ENCODE measurements at regions not wholly inside any gene's neighbourhood (a gene's known extent, or its start where the extent isn't known, plus 50 kb on each side); places are given as distances from the start of the nearest gene placed in this dataset.

GRCh38 chr10:61076572-61077114 lies 132.7 kb upstream of the RHOBTB1 start:
- H3K4me1 ChIP-seq (ENCODE audit: insufficient read depth, low read length), result no peaks in the 10 kb centered on the region
- POLR2A ChIA-PET (ENCODE audit: partially characterized antibody), result no interaction called here
- H3K27me3 Mint-ChIP-seq, result peaks cover 1 to 2% of the 10 kb centered on the region in 2 donors

GRCh38 chr10:61073391-61073790 lies 129.4 kb upstream of the RHOBTB1 start:
- H3K36me3 Mint-ChIP-seq, result no peaks in the 10 kb centered on the region
- intact Hi-C loops (cut with micrococcal nuclease), result no loop called here
- H3K36me3 ChIP-seq (ENCODE audit: insufficient read depth, low read length), result no peaks in the 10 kb centered on the region
- no peak overlapping the region for H3K4me3 Mint-ChIP-seq
- H3K27ac Mint-ChIP-seq, result no peak overlapping the region
- no peak for DNase-seq
- H3K27me3 ChIP-seq (ENCODE audit: insufficient read depth, low read length), result no peaks in the 10 kb centered on the region
- peaks cover 0 to 2% (median 0%) of the 10 kb centered on the region in 8 donors for H3K9me3 Mint-ChIP-seq
- H3K9me3 ChIP-seq (ENCODE audit: control insufficient read depth in 1 of 2, low read length in 2 of 2), result no peaks in the 10 kb centered on the region
- POLR2A ChIA-PET (ENCODE audit: partially characterized antibody), result no interaction called here
- peaks cover 1 to 4% of the 10 kb centered on the region in 2 donors for H3K27me3 Mint-ChIP-seq
- CTCF ChIA-PET (ENCODE audit: partially characterized antibody), result no interaction called here
- H3K27ac ChIP-seq (ENCODE audit: low read depth, low read length), result no peak overlapping the region
- H3K4me1 ChIP-seq (ENCODE audit: insufficient read depth, low read length), result no peaks in the 10 kb centered on the region
- no peak overlapping the region for H3K4me3 ChIP-seq (ENCODE audit: low read length in 2 of 2)
- no peaks in the 10 kb centered on the region for H3K4me1 Mint-ChIP-seq

More at GRCh38 chr10:61076572-61077114, 132.7 kb upstream of the RHOBTB1 start:
- Histone ChIP-seq H3K27ac (ENCODE audit: low read depth, low read length) (no peak overlapping the region), H3K9me3 (ENCODE audit: control insufficient read depth in 1 of 2, low read length in 2 of 2) (no peaks in the 10 kb centered on the region), H3K27me3 (ENCODE audit: insufficient read depth, low read length) (no peaks in the 10 kb centered on the region), H3K36me3 (ENCODE audit: insufficient read depth, low read length) (no peaks in the 10 kb centered on the region), H3K4me3 (ENCODE audit: low read length in 2 of 2) (no peak overlapping the region)
- DNase-seq, result no peak
- CTCF ChIA-PET (ENCODE audit: partially characterized antibody), result no interaction called here
- no peaks in the 10 kb centered on the region for H3K36me3 Mint-ChIP-seq
- H3K27ac Mint-ChIP-seq, result no peak overlapping the region
- H3K4me1 Mint-ChIP-seq, result no peaks in the 10 kb centered on the region
- H3K9me3 Mint-ChIP-seq, result peaks cover 0 to 2% (median 0%) of the 10 kb centered on the region in 8 donors
- H3K4me3 Mint-ChIP-seq, result no peak overlapping the region
- intact Hi-C loops (cut with micrococcal nuclease), result no loop called here

- no peaks in the 10 kb centered on the region for H3K36me3 Mint-ChIP-seq
- no peak overlapping the region for H3K4me3 Mint-ChIP-seq
- DNase-seq, result no peak
- no peaks in the 10 kb centered on the region for H3K9me3 ChIP-seq (ENCODE audit: control insufficient read depth in 1 of 2, low read length in 2 of 2)
- peaks cover 0 to under 1% (median 0%) of the 10 kb centered on the region in 8 donors for H3K9me3 Mint-ChIP-seq
- no peaks in the 10 kb centered on the region for H3K36me3 ChIP-seq (ENCODE audit: insufficient read depth, low read length)
- H3K4me1 ChIP-seq (ENCODE audit: insufficient read depth, low read length), result no peaks in the 10 kb centered on the region
- no peaks in the 10 kb centered on the region for H3K4me1 Mint-ChIP-seq
- no peak overlapping the region for H3K4me3 ChIP-seq (ENCODE audit: low read length in 2 of 2)
- ChIA-PET CTCF (ENCODE audit: partially characterized antibody) (no interaction called here), POLR2A (ENCODE audit: partially characterized antibody) (no interaction called here)
- H3K27ac Mint-ChIP-seq, result no peak overlapping the region
- intact Hi-C loops (cut with micrococcal nuclease), result no loop called here
- peaks cover 2 to 4% of the 10 kb centered on the region in 2 donors for H3K27me3 Mint-ChIP-seq
- H3K27me3 ChIP-seq (ENCODE audit: insufficient read depth, low read length), result no peaks in the 10 kb centered on the region
- no peak overlapping the region for H3K27ac ChIP-seq (ENCODE audit: low read depth, low read length)
Observed at GRCh38 chr10:61071580-61071979, 127.6 kb upstream of the RHOBTB1 start.

- intact Hi-C loops (cut with micrococcal nuclease), result no loop called here
- no peaks in the 10 kb centered on the region for H3K9me3 Mint-ChIP-seq
- CTCF ChIA-PET (ENCODE audit: partially characterized antibody), result no interaction called here
Observed at GRCh38 chr10:61068471-61068870, 124.5 kb upstream of the RHOBTB1 start.

GRCh38 chr10:61067671-61068336 lies 123.8 kb upstream of the RHOBTB1 start:
- H3K27me3 Mint-ChIP-seq, result peaks cover 2 to 6% of the 10 kb centered on the region in 2 donors
- CTCF ChIA-PET (ENCODE audit: partially characterized antibody), result no interaction called here
- Histone ChIP-seq H3K4me1 (ENCODE audit: insufficient read depth, low read length) (no peaks in the 10 kb centered on the region), H3K27me3 (ENCODE audit: insufficient read depth, low read length) (no peaks in the 10 kb centered on the region), H3K9me3 (ENCODE audit: control insufficient read depth in 1 of 2, low read length in 2 of 2) (no peaks in the 10 kb centered on the region), H3K4me3 (ENCODE audit: low read length in 2 of 2) (no peak overlapping the region), H3K36me3 (ENCODE audit: insufficient read depth, low read length) (no peaks in the 10 kb centered on the region), H3K27ac (ENCODE audit: low read depth, low read length) (no peak overlapping the region)
- POLR2A ChIA-PET (ENCODE audit: partially characterized antibody), result no interaction called here
- H3K4me3 Mint-ChIP-seq, result no peak overlapping the region
- intact Hi-C loops (cut with micrococcal nuclease), result no loop called here
- no peak overlapping the region for H3K27ac Mint-ChIP-seq
- H3K9me3 Mint-ChIP-seq, result no peaks in the 10 kb centered on the region
- no peaks in the 10 kb centered on the region for H3K4me1 Mint-ChIP-seq
- no peaks in the 10 kb centered on the region for H3K36me3 Mint-ChIP-seq
- no peak for DNase-seq

More at GRCh38 chr10:61068471-61068870, 124.5 kb upstream of the RHOBTB1 start:
- Histone ChIP-seq H3K36me3 (ENCODE audit: insufficient read depth, low read length) (no peaks in the 10 kb centered on the region), H3K4me3 (ENCODE audit: low read length in 2 of 2) (no peak overlapping the region), H3K4me1 (ENCODE audit: insufficient read depth, low read length) (no peaks in the 10 kb centered on the region), H3K27me3 (ENCODE audit: insufficient read depth, low read length) (no peaks in the 10 kb centered on the region), H3K27ac (ENCODE audit: low read depth, low read length) (no peak overlapping the region), H3K9me3 (ENCODE audit: control insufficient read depth in 1 of 2, low read length in 2 of 2) (no peaks in the 10 kb centered on the region)
- Mint-ChIP-seq H3K36me3 (no peaks in the 10 kb centered on the region), H3K27ac (no peak overlapping the region), H3K4me1 (no peaks in the 10 kb centered on the region), H3K4me3 (no peak overlapping the region), H3K27me3 (peaks cover 2 to 6% of the 10 kb centered on the region in 2 donors)
- POLR2A ChIA-PET (ENCODE audit: partially characterized antibody), result no interaction called here
- no peak for DNase-seq

GRCh38 chr10:61066661-61067344 lies 122.8 kb upstream of the RHOBTB1 start:
- CTCF ChIA-PET (ENCODE audit: partially characterized antibody), result no interaction called here
- H3K27me3 ChIP-seq (ENCODE audit: insufficient read depth, low read length), result no peaks in the 10 kb centered on the region

GRCh38 chr10:61065051-61065450 lies 121.1 kb upstream of the RHOBTB1 start:
- Histone ChIP-seq H3K4me1 (ENCODE audit: insufficient read depth, low read length) (no peaks in the 10 kb centered on the region), H3K4me3 (ENCODE audit: low read length in 2 of 2) (no peak overlapping the region), H3K9me3 (ENCODE audit: control insufficient read depth in 1 of 2, low read length in 2 of 2) (no peaks in the 10 kb centered on the region), H3K36me3 (ENCODE audit: insufficient read depth, low read length) (no peaks in the 10 kb centered on the region), H3K27ac (ENCODE audit: low read depth, low read length) (no peak overlapping the region), H3K27me3 (ENCODE audit: insufficient read depth, low read length) (no peaks in the 10 kb centered on the region)
- no peaks in the 10 kb centered on the region for H3K4me1 Mint-ChIP-seq
- H3K9me3 Mint-ChIP-seq, result peaks cover 0 to 2% (median 0%) of the 10 kb centered on the region in 8 donors
- no peak overlapping the region for H3K4me3 Mint-ChIP-seq
- DNase-seq, result no peak
- H3K36me3 Mint-ChIP-seq, result no peaks in the 10 kb centered on the region
- ChIA-PET CTCF (ENCODE audit: partially characterized antibody) (no interaction called here), POLR2A (ENCODE audit: partially characterized antibody) (no interaction called here)
- peaks cover 2 to 5% of the 10 kb centered on the region in 2 donors for H3K27me3 Mint-ChIP-seq
- intact Hi-C loops (cut with micrococcal nuclease), result no loop called here
- no peak overlapping the region for H3K27ac Mint-ChIP-seq

More at GRCh38 chr10:61066661-61067344, 122.8 kb upstream of the RHOBTB1 start:
- no peak overlapping the region for H3K27ac Mint-ChIP-seq
- H3K36me3 Mint-ChIP-seq, result no peaks in the 10 kb centered on the region
- H3K36me3 ChIP-seq (ENCODE audit: insufficient read depth, low read length), result no peaks in the 10 kb centered on the region
- no peaks in the 10 kb centered on the region for H3K4me1 Mint-ChIP-seq
- H3K4me3 ChIP-seq (ENCODE audit: low read length in 2 of 2), result no peak overlapping the region
- POLR2A ChIA-PET (ENCODE audit: partially characterized antibody), result no interaction called here
- intact Hi-C loops (cut with micrococcal nuclease), result no loop called here
- no peaks in the 10 kb centered on the region for H3K9me3 ChIP-seq (ENCODE audit: control insufficient read depth in 1 of 2, low read length in 2 of 2)
- H3K27ac ChIP-seq (ENCODE audit: low read depth, low read length), result no peak overlapping the region
- no peaks in the 10 kb centered on the region for H3K4me1 ChIP-seq (ENCODE audit: insufficient read depth, low read length)
- no peak for DNase-seq
- H3K27me3 Mint-ChIP-seq, result peaks cover 2 to 6% of the 10 kb centered on the region in 2 donors
- no peak overlapping the region for H3K4me3 Mint-ChIP-seq
- H3K9me3 Mint-ChIP-seq, result peaks cover 0 to 2% (median 0%) of the 10 kb centered on the region in 8 donors

All from CD4-positive, alpha-beta memory T cell (primary cell).